ENCODE measurements at regions not wholly inside any gene's neighbourhood (a gene's known extent, or its start where the extent isn't known, plus 50 kb on each side); places are given as distances from the start of the nearest gene placed in this dataset.

DNA sequence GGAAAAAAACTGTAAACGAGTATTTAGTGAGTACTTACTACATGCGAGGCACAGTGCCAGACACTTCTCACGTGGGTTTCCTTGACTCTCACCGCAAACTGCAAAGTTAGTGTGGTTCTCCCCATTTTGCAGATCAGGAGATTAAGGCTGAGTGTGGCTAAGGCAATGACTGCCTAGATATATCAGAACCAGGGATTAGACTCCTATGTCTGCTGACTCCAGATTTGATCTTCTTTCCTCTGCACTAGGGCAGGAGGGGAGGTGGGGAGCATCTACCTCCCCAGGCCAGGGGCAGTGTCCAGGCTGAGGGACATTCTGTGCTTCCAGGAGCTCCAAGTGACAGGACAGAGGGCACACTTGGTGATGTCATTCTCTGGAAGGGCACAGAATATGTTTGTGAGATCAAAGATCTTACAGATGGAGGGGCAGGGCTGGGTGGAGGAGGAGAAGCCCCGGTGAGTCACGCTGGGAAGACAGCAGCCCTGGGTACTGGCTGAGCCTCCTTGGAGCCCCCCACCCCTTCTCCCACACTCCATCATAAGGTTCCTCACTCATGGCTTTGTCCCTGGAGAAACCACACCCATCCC, 92.4 kb downstream of the RHOB start:
- peak; percentile 71 for DNase-seq (ENCODE audit: low spot score)
- ATAC-seq: peak; percentile 9

DNA sequence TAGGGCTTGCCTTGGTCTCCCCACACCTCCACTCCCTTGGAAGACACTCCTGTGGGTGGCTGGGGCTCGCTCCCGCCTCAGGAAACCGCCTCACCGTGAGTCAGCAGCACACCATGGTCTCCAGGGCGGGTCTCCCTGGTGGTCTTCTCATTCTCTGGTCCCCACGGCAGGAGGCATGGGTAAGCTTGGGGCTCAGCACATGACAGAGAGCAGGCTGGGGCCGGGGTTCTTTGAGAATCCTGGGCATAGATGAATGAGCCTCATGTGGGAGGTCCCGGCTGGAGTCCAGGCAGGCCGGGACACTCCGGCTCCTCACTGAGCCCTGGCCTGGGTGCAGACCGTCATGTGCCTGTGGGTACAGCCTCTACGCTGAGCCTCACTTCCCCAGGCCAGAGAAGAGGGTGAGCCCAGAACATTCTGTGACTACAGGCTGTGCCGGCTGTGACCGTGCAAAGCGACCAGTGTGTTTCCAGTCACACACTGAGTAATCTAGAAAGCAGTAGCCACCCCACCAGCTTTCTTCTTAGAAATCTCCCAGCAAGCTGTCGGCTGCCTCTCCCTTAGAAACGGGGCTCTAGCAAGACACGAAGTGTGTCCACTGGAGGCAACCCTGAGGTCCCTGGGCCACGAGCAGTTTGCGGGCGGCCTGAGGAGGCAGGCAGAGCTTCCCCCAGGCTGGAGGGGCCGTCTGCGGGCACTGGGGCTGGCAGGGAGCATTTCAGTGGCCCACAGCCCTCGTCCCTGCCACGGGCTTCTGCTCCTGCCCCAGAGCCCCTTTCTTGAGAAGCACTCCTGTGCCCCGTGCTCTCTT, 93.1 kb downstream of the RHOB start:
- DNase-seq (ENCODE audit: low spot score) (peak; percentile 67), ATAC-seq (peak; percentile 40)

DNA sequence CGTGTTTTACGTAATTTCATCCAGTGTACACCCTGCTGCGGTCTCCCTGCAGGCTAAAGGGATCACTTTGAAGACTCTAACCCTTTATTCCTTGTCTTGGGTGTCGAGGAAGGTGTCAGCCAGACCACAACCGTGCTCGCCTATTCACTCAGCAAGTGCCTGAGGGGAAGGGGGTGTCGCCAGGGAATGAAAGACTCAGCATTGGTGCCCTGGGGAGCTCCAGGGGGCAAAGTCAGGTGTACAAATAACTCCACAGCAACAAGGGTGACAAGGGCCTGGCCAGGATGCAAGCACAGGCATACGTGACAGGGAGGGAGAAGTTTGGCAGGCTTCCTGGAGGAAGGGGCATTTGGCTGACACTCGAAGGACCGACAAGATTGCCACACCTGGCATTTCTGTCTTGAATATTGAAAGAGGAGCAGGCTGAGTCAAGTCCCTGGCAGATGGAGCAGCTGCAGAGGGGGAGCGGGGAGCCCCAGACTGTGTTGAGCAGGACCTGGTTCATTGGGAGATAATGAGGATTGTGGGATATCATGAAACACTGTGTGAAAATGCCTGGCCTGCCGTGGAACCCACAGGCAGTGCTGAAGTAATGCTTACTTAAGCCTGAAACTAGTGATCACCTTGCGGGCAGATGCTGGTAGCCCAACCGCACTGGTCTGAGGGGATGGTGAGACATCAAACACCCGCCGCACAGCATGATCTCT, 93.9 kb downstream of the RHOB start:
- peak; percentile 12 for ATAC-seq
- DNase-seq (ENCODE audit: low spot score): peak; percentile 81

DNA sequence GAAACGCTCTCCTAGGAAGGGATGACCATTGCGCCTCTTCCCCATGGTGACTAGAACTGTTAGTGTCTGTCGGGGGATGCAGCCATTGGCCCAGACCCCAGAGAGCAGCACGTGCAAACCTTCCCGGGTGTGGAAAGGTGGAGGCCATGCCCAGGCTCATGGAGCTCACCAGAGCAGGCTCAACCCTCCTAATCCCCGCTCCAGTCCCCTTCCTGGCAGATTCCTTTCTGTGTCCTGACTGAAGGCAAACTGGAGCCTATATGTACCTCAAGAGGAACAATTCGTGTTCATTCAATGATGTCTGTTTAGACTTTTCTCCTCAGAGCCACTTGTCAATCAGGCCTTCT, 94.4 kb downstream of the RHOB start:
- no peak for DNase-seq (ENCODE audit: low spot score)
- ATAC-seq: no peak

DNA sequence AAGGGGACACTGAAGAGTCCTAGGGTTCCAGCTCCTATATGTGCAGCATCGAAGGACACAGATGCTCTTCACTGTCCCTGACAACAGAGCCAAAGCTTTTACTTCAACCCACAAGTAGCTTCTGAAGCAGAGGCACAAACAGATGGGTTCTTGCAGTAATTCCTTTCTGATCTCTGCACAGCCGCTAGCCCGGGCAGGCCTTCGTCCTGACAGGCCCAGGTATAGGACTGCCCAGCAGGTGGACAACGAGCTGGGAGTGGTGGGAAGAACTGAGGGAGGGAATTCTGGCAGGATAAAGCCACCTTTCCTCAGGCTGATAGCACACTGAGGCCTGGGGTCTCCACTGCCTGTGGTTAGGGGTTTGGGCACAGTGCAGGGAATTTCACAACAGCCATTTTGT, 94.8 kb downstream of the RHOB start:
- ATAC-seq (no peak), DNase-seq (ENCODE audit: low spot score) (no peak)

DNA sequence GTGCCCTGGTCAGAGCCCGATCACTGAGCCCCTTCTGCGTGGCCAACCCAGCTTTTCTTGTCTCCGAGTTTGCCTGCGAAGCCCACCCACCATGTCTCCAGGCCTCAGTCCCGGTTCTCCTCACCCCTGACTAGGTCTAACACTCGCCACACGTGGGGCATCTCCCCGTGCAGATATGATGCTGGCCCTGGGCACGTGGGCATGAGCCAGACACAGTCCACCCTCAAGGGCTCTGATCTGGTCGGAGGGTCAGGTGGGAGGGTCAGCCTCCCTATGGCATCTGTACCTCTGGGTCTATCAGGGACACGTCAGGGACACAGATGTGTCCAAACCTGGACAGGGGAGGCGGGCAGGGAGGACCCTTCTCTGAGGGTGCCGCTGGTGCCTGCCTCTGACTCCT, 95.4 kb downstream of the RHOB start:
- no peak for ATAC-seq
- no peak for DNase-seq (ENCODE audit: low spot score)

DNA sequence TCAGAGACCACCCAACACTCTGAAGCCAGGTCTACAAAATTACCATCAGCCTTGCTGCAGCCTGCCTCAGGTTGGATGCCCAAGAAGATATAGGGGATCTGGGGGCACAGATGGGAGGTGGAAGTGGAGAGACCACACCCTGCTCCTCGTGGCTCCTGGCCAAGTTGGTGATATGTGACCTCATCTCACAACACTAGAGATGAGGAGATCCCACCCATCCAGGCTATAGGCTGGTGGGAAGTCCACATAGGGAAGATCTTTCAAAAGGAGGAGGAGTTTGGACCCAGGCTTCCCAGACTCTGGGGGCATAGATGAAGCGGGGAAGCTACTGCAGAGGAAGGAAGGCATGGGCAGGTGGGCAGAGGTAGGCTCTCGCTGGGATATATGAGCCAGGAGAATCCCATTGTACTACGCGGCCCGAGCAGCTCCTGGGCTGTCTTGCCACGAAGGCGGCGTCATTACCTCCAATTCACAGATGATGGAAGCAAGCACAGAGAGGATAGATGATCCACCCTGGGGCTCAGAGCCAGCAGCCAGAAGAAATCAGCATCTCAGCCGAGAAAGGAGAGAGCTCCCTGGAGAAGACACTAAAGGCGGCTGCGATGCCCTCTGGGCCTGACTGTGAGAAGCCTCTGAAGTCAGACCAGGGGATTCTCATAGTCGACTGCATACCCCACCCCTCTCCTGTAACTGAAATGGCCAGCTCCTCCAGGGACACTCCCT, 96.0 kb downstream of the RHOB start:
- ATAC-seq: no peak
- no peak for DNase-seq (ENCODE audit: low spot score)

DNA sequence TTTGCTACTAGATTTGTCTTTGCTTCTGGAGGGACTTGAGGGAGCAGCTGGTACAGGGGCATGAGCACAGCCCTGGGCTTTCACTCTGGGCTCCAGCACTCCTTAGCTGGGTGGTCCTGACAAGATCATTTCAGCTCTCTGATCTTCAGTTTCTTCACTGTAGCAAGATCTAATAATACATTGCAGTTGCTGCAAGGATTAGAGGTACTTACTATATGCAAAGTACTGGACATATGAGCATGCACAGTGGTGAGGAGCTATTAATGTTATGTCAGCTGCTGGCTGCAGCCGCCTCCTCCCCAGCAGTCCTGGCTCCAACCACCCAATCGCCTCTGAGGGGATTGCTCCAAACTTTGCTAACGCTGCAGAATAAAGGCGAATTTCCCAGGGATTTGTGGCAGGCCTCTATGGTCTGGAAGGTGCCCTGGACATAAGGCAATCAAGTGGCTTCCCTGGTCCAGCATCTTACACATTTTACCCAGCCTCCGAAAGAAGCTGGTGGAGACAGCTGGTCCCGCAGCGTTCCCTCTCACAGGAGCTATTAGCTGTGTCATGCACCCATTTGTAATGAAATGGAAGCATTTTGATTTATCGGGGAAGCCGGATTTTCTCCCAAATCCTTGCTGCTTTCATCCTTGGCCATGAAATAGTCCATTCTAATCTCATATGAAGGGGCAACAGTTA, 96.7 kb downstream of the RHOB start:
- ATAC-seq (no peak), DNase-seq (ENCODE audit: low spot score) (no peak)

DNA sequence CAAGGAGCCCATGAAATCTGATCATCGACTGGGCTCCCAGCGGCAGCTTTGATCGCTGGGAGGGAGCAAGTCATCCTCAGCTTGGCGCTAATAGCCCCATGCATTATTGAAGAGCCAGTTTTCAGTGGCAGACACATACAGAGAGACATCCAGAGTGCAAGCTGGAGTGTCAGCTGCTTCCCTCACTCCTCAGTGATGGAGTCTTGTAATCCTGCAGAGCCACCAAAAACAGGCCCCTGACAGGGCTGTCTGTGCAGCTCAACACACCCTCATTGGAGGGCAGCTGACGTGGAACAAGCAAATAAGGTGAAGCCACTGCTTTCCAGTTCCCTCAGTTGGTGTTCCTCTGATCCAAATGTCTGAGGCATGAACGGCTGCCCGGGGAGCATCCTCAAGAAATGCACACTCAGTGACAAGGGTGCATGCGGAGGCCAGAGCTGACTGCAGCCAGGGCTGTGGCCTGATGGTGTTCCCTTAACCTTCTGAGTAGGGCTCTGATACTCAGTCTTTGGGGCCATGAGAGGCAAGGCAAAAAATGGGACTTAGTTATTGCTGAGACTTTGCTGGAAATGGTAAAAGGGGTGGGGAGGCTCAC, 97.4 kb downstream of the RHOB start:
- DNase-seq (ENCODE audit: low spot score) (no peak), ATAC-seq (no peak)

DNA sequence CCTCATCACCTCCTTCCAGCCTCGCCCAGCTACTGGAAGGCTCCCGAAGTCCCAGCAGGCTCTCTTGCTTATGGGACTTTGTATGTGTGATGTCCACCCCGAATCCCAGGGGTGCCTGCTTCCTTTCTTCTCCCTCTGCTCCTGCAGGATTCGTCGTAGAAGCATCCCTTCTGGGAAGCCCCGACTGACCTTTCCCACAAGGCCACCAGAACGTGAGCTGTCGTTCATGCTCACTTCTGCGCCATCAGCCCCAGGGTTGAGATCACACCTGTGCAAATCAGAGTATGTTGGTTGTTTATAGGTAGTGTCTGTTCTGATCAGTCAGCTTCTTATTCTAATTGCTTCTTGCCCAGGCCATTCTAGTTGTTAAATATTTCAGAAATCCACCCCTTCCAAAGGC, 101.8 kb downstream of the HS1BP3 start:
- DNase-seq (ENCODE audit: low spot score) (no peak), ATAC-seq (no peak)

DNA sequence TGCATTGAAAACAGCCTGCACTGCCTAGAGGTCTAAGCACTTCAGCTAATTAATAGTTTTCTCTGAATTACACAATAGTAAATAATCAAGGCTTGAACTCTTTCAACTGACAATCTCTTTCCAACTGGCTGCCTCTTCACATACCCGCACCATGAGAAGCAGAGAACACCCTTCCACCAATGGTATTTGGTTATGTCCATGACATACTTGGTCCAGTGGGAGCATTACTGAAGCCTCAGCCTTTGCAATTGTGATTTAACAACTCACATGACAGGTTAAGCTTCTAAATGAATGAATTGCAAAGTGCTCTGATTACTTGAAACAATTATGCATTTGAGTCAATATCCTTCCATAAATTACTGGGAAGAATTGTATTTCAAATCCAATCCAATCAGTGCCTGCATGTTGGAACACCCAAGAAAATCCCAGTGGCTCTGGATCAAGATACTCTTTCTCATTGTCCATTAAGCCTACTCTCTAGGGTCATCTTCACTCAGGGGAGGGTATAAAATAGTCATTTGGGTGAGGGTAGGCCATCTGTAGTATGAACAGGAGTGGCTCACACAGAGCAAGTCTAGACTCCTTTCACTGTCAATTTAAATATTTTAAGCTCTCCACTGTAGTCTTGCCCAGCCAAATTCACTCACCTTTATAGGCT, 101.1 kb downstream of the HS1BP3 start:
- DNase-seq (ENCODE audit: low spot score) (no peak), ATAC-seq (no peak)

DNA sequence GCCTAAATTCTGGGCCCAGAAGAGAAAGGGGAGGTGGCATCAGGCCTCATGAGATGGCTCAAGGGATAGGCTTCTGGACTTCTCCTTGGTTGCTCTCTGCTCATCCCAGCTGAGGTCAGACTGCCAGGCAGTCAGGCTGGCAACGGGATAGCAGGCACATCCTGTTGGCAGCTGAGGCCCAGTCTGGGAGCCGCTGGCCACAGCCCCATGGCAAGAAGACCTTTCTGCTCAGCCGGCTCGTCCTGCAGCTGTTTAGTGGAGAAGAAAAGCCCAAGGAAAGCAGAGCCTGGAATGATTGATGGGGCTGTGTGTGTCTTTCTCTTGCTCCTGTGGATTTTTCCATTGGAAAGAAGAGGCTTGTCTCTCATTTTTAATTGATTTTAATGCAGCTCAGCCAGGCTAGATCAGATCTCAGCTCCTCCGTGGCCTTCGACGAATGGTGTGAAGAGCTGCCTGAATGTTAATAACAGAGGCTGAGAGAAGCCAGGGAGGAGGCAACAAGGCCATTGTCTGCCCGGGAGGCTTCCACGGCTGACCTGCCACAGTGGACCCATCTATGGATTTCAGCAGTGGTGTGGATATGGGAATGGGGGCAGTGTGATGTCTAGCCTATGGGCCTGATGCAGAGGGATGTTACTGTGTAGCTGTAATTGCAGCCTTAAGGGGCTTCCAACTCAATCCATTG, 99.5 kb downstream of the HS1BP3 start:
- peak; percentile 100 for ATAC-seq
- peak; percentile 78 for DNase-seq (ENCODE audit: low spot score)

DNA sequence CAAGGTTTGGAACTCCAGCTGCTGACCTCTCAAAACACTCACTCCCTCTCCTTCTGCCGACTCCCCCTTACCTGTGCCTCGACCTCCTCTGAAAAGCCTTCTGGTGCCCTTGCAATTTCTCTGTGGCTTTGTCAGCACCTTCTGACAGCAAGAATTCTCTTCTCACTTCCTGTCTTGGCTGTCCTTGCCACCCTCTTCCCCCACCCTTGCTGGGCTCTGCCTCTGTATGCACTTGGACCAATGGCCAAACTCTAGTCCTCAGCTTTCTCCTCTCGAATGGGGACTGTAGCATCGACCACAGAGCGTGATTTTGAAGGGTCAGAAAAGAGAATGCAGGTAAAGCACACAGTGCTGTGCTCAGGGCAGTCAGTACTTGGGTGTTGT, 99.0 kb downstream of the HS1BP3 start:
- DNase-seq (ENCODE audit: low spot score) (no peak), ATAC-seq (no peak)

DNA sequence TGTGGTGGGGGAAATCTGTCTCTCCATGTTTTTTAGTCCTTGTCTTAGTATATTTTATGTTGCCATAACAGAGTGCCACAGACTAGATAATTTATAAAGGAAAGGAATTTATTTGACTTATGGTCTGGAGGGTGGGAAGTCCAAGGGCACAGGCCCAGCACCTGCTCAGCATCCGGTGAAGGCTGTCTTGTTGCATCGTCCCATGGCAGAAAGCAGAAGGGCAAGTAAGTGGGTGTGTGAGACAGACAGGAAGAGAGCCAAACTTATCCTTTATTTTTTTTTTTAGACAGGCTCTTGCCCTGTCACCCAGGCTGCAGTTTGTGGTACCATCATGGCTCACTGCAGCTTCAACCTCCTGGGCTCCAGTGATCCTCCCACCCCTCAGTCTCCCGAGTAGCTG, 98.1 kb downstream of the HS1BP3 start:
- DNase-seq (ENCODE audit: low spot score): no peak
- no peak for ATAC-seq

DNA sequence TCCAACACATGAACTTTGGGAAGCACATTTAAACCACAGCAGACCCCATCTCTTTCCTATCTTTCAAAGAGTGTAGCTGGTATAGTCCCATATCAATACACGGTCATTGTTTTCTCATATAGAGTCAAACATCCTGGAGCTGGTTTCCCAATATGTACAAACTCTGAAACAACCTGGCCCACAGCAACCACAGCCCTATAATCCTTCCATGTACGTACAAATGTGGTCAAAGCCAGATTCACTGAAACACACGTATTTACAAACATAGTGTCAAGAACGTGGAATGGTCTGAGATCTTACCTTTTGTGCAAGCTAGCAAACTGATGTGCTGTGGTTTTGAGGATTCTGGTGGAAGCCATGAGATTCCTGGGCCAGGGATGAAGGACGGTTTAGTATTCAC, 97.3 kb downstream of the HS1BP3 start:
- DNase-seq (ENCODE audit: low spot score): no peak
- no peak for ATAC-seq

DNA sequence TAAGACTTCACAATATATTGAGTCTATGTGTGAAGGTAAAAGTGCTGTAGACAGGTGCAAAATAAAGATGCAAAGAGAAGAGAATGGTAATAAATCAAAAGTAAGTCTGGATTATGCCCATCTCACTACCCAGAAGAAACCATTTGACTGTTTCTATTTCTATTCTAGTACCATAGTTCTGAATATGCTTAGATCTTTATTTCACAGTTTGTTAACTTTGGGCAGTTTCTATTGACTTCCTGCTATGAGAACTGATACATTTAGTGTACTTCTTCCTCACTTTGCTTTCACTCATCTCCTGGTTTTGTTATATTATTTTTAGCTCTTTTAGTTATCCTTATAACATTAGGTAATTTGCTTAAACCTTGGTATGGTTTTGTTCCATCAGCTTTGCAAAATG, 94.9 kb downstream of the HS1BP3 start:
- no peak for DNase-seq (ENCODE audit: low spot score)

DNA sequence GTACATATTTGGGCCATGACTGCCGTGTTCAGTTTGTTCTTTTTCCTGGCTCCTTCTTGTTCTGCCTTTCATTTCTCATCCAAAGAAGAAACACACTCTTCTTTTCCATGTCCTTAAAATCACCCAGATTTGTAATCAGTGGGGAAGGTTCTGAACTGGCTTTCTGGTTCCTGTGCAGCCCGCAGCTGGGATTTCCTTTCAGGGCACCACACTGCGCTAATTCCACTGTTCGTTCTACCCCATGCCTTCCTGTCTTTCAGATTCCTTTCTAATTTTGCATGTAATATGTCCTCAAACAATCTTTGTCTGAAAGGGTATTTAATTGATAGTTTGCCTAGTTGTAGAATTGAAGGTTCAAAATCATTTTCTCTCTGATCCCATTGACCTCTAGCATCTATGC, 94.1 kb downstream of the HS1BP3 start:
- DNase-seq (ENCODE audit: low spot score) (no peak), ATAC-seq (no peak)

More for the DNA sequence above, 94.9 kb downstream of the HS1BP3 start:
- no peak for ATAC-seq

DNA sequence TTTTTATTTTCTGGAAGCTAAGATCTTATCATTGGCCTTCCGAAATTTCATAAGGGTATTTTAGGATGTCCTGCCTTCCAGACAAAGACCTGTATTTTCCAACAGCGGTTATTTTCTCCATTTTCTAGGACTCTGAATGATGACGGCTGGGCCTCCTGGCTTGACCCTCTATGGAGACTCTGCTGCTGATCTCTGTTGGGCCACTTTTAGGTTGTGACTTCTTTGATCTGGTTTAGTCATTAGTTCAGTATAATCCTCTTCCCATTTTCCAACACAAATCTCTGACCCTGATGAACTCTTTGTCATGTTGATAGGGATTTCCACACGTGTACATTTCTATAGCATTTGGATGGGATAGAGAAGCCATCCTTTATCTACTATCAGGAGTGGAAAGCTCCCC, 93.7 kb downstream of the HS1BP3 start:
- DNase-seq (ENCODE audit: low spot score): no peak
- ATAC-seq: no peak

DNA sequence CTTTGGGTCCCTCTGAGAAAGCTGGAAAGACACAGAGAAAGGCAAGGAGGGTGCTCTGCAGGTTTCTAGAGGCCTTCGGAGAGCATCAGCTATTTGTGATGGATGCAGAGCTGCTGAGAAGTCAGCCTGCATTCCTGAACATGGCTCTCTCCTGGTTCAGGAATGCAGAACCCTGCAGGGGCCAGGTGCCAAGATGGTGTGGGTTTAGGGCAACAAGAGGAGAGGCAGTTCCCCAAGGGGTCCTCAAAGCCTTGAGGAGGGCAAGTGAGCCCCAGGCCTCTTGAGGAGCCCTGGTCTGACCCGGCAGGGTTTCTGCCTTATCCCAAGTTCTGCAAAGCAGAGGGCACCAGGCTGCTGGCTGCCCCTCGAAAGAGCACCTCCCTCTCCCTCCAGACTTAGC, 93.3 kb downstream of the HS1BP3 start:
- no peak for ATAC-seq
- no peak for DNase-seq (ENCODE audit: low spot score)

Measured in left lobe of liver (tissue), 2 donors.